NT2/D1 (cell line): ENCODE measurements at regions not wholly inside any gene's neighbourhood (a gene's known extent, or its start where the extent isn't known, plus 50 kb on each side); places are given as distances from the start of the nearest gene placed in this dataset.

ENCODE experiments used
- YY1 ChIP-seq: IDR thresholded peaks from 2 replicates; pipeline ENCODE4 v1.6.1; 2011; ENCODE audit not compliant: insufficient read length, insufficient read depth
- ZNF274 ChIP-seq: IDR thresholded peaks from 2 replicates; pipeline ENCODE4 v1.6.1; 2011; ENCODE audit warnings: mild to moderate bottlenecking, low read depth, low read length

DNA sequence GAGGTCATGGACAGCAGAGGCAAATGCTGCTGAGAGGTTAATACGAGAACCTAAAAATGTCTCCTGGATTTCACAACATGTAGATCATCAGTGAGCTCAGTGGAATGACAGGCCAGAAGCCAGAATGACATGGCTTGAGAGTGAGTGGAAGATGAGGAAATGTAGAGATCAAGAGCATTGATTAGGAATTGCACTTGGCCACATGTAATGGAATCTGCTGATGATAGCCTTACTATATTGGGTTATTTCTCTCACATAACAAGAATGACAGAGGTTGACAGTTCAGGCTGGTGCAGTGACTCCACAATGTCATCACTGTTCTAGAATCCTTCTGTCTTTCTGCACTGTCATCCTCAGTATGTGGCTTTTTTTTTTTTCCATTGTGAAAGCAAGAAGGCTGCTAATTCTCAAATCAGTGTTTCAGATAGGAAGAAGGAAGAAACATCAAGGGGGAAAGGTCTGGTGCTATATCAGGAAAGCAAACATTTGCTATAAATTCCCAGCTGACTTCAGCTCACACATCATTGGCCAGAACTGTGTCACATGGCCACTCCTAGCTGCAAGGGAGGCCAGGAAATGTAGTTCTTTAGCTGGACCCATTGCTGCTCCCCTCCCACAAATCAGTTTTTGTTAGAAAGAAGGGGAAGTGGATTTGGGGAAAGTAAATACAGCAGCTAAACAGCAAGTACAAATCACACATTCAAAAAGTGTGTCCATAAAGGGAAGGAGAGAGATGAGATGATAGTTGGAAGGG, 127.2 kb downstream of the FAM161A start:
- TF ChIP-seq ZNF274 (no peak), YY1 (no peak)
